ENCODE measurements at regions not wholly inside any gene's neighbourhood (a gene's known extent, or its start where the extent isn't known, plus 50 kb on each side); places are given as distances from the start of the nearest gene placed in this dataset.

DNA sequence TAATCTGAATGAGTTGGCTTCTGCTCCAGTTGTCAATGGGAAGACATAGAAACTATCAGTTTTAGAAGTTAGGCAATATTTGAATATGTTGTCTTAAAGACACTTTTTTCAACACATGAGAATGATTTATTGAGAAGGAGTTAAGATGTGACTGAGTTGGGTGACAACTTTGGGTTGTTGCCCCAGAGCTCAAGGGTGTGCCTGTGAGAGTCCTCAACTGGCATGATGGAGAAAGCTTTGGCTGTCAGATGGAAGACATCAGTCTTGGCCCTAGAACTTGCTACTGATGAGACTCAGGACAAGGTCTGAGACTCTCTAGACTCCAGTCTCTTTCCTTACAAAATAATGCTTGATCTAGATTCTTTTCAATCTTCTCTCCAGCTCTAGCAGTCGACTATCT, 69.0 kb upstream of the CTAGE1 start:
- H3K36me3 ChIP-seq, result no peaks in the 10 kb centered on the region
- intact Hi-C loops (cut with DNase I), result no loop called here
- no peaks in the 10 kb centered on the region for H3K27me3 ChIP-seq
- no peak overlapping the region for H3K27ac ChIP-seq
- ATAC-seq, result no peak
- no peak overlapping the region for H3K4me3 ChIP-seq
- TF ChIP-seq, protein P1, sequence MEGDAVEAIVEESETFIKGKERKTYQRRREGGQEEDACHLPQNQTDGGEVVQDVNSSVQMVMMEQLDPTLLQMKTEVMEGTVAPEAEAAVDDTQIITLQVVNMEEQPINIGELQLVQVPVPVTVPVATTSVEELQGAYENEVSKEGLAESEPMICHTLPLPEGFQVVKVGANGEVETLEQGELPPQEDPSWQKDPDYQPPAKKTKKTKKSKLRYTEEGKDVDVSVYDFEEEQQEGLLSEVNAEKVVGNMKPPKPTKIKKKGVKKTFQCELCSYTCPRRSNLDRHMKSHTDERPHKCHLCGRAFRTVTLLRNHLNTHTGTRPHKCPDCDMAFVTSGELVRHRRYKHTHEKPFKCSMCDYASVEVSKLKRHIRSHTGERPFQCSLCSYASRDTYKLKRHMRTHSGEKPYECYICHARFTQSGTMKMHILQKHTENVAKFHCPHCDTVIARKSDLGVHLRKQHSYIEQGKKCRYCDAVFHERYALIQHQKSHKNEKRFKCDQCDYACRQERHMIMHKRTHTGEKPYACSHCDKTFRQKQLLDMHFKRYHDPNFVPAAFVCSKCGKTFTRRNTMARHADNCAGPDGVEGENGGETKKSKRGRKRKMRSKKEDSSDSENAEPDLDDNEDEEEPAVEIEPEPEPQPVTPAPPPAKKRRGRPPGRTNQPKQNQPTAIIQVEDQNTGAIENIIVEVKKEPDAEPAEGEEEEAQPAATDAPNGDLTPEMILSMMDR (IDR thresholded peaks at IDR 0.05), result no peak
- FAIRE-seq, result no peak
- 63 to 68% methylated on average over 1 of the region's 1 CpG for WGBS, 2 donors
- peaks cover 0 to 11% (median 8%) of the 10 kb centered on the region in 3 donors for H3K4me1 ChIP-seq
- no peak for DNase-seq
- H3K9me3 ChIP-seq, result no peaks in the 10 kb centered on the region

DNA sequence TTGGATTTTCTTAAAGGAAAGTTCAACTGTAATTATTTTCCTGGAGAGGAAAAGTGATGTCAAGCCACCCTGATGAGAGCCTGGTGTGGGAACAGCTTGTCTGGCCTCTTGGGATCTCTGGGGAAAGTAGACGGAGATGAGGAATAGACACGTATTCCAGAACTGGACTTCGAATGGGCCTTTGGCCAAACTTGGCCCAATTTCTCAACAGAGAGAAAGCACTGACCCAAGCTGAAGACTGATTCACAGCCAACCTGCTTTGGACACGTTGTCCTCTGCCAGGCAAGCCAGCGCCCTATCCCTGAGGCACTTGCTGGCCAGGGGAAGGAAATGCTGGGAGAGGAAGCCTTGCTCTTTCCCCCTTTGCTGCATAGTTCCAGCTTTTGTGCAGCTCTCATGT, 70.8 kb upstream of the CTAGE1 start:
- Histone ChIP-seq H3K4me3 (no peak overlapping the region), H3K4me1 (peaks cover 0 to 11% (median 8%) of the 10 kb centered on the region in 3 donors), H3K36me3 (no peaks in the 10 kb centered on the region), H3K9me3 (no peaks in the 10 kb centered on the region), H3K27me3 (no peaks in the 10 kb centered on the region), H3K27ac (no peak overlapping the region)
- WGBS, 2 donors, result 79 to 85% methylated on average over 5 of the region's 5 CpGs
- TF ChIP-seq, protein P1 (IDR thresholded peaks at IDR 0.05), result no peak
- ATAC-seq (no peak), DNase-seq (no peak), FAIRE-seq (no peak)
- intact Hi-C loops (cut with DNase I), result no loop called here

DNA sequence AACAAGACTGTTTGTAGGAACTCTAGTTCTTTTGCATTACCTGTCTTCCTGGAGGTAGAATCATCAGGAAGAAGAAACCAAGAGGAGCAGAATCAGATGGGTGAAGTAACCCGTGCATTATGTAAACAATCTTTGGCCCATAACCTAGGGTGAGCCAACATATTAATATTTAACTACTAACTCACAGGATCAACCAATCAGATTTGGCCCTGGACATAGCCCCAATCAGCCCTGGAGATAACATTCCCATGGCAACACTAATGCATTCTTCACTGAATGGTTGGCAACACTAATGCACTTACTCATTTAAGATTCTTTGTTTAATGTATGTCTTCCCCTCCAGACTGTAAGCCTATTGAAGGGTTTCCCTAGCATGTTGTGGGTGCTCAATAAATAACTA, 72.0 kb upstream of the CTAGE1 start:
- ATAC-seq (peak; percentile 90 to 95 (median 94)), DNase-seq (peak in 3 of 6 donors; percentile 34 to 48 (median 38)), FAIRE-seq (no peak)
- Histone ChIP-seq H3K9me3 (no peaks in the 10 kb centered on the region), H3K27ac (no peak overlapping the region), H3K36me3 (no peaks in the 10 kb centered on the region), H3K27me3 (no peaks in the 10 kb centered on the region), H3K4me1 (peaks cover 0 to 11% (median 8%) of the 10 kb centered on the region in 3 donors), H3K4me3 (no peak overlapping the region)
- intact Hi-C loops (cut with DNase I), result no loop called here
- WGBS, 2 donors, result 0 to 16% methylated on average over 1 of the region's 1 CpG
- TF ChIP-seq, protein P1 (IDR thresholded peaks at IDR 0.05), result no peak

DNA sequence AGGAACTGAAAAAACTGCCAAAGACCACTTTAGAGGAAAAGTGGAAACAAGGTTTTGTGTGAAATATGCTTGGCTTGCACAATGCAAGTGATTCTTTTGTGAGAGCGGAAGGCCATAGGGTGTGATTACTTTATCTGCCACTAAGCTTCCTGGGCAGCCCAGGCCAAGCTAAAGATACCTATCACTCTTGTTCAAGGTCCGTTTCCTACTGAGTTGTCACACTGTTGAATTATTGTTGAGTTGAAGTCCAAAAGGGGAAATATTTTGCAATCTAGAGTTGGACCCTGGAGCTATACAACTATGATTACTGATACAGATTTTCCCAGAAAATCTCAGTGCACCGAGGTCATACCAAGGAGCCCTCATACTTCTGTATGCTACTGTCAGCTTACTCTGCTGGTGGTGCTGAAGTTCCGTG, 72.7 kb upstream of the CTAGE1 start:
- Histone ChIP-seq H3K27ac (no peak overlapping the region), H3K27me3 (no peaks in the 10 kb centered on the region), H3K36me3 (no peaks in the 10 kb centered on the region), H3K9me3 (no peaks in the 10 kb centered on the region), H3K4me3 (no peak overlapping the region), H3K4me1 (peaks cover 0 to 11% (median 8%) of the 10 kb centered on the region in 3 donors)
- ATAC-seq, result no peak
- TF ChIP-seq, protein P1 (IDR thresholded peaks at IDR 0.05), result no peak
- DNase-seq, result no peak
- FAIRE-seq, result no peak
- WGBS, 2 donors, result 66 to 67% methylated on average over 4 of the region's 4 CpGs
- intact Hi-C loops (cut with DNase I), result no loop called here

DNA sequence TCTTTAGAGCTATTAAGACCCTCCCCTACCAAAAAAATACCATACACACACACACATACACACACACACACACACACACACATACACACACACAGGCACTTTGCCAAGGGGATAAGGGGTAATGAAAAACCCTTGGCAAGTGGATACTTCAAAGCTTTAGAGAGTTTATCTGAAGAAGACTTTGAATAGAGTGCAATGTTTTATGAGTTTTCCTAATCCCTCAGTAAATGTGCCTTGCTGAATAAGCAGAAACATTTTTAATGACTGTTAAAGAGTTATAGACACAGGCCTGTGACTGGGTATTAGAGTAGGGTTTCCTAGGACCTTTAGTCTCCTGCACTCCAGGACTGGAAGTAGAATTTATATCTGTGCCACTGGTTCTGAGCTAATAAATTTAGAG, 75.5 kb upstream of the CTAGE1 start:
- TF ChIP-seq, protein P1 (IDR thresholded peaks at IDR 0.05), result no peak
- FAIRE-seq (no peak), DNase-seq (no peak), ATAC-seq (no peak)
- no peak overlapping the region for H3K27ac ChIP-seq
- H3K4me1 ChIP-seq, result peaks cover 0 to 11% (median 8%) of the 10 kb centered on the region in 3 donors
- no peaks in the 10 kb centered on the region for H3K36me3 ChIP-seq
- no peaks in the 10 kb centered on the region for H3K27me3 ChIP-seq
- intact Hi-C loops (cut with DNase I), result no loop called here
- H3K9me3 ChIP-seq, result no peaks in the 10 kb centered on the region
- no peak overlapping the region for H3K4me3 ChIP-seq
